Gastroesophageal sphincter (tissue), 3 donors: ENCODE measurements at regions not wholly inside any gene's neighbourhood (a gene's known extent, or its start where the extent isn't known, plus 50 kb on each side); places are given as distances from the start of the nearest gene placed in this dataset.

Source experiments
- CTCF ChIP-seq, 4 experiments: fragments of 200-600 bp in 2 of 4; fragments of 450-650 bp in 2 of 4; sonication (generic) in 1 of 4; IDR thresholded peaks; one replicate each; pipeline ENCODE4 v1.5.1; 2017 to 2019; ENCODE audit warnings: antibody characterized with exemption in 4 of 4, mild to moderate bottlenecking in 2 of 4, moderate library complexity in 2 of 4
- POLR2A ChIP-seq, 2 donors: fragments of 450-650 bp; IDR thresholded peaks; one replicate each; pipeline ENCODE4 v1.6.1; 2017; ENCODE audit warnings: antibody characterized with exemption in 2 of 2, mild to moderate bottlenecking in 2 of 2, moderate library complexity in 1 of 2
- POLR2AphosphoS5 ChIP-seq: sonication (generic); formaldehyde crosslinking; IDR thresholded peaks from one replicate; pipeline ENCODE4 v1.6.1; 2017; ENCODE audit warnings: antibody characterized with exemption

DNA sequence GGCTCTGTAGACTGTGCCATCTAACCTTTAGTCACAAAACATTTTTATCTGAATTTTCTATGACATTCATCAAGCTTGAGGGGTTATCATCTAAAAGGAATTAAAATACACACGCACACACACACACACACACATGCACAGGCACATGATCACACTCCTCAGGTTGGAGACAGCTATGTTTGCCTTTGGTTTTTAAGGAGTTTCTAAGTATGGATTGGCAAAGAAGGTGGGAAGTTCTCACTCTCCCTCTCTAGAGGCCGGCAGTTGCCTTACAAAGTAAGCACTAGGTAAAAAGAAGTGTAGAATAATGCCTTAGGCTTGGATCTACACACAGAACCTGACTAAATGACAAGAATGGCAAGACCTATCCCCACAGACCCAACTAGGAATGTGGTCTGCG, 437.1 kb downstream of the ZEB2 start:
- TF ChIP-seq CTCF (IDR thresholded peaks at IDR 0.05) (no peak), POLR2A (IDR thresholded peaks at IDR 0.05) (no peak), POLR2AphosphoS5 (no peak)
